Vagina (tissue), 2 donors: ENCODE measurements at regions not wholly inside any gene's neighbourhood (a gene's known extent, or its start where the extent isn't known, plus 50 kb on each side); places are given as distances from the start of the nearest gene placed in this dataset.

Source experiments
- CTCF ChIP-seq, 3 experiments: fragments of 450-650 bp in 2 of 3; fragments of 200-600 bp in 1 of 3; sonication (generic) in 1 of 3; IDR thresholded peaks; one replicate each; pipeline ENCODE4 v1.5.1; 2017 to 2019; ENCODE audit warnings: antibody characterized with exemption in 3 of 3, mild to moderate bottlenecking in 2 of 3, moderate library complexity in 2 of 3
- POLR2A ChIP-seq, 2 donors: fragments of 450-650 bp; IDR thresholded peaks; one replicate each; pipeline ENCODE4 v1.6.1; 2017; ENCODE audit warnings: antibody characterized with exemption in 2 of 2, mild to moderate bottlenecking in 2 of 2, moderate library complexity in 2 of 2

DNA sequence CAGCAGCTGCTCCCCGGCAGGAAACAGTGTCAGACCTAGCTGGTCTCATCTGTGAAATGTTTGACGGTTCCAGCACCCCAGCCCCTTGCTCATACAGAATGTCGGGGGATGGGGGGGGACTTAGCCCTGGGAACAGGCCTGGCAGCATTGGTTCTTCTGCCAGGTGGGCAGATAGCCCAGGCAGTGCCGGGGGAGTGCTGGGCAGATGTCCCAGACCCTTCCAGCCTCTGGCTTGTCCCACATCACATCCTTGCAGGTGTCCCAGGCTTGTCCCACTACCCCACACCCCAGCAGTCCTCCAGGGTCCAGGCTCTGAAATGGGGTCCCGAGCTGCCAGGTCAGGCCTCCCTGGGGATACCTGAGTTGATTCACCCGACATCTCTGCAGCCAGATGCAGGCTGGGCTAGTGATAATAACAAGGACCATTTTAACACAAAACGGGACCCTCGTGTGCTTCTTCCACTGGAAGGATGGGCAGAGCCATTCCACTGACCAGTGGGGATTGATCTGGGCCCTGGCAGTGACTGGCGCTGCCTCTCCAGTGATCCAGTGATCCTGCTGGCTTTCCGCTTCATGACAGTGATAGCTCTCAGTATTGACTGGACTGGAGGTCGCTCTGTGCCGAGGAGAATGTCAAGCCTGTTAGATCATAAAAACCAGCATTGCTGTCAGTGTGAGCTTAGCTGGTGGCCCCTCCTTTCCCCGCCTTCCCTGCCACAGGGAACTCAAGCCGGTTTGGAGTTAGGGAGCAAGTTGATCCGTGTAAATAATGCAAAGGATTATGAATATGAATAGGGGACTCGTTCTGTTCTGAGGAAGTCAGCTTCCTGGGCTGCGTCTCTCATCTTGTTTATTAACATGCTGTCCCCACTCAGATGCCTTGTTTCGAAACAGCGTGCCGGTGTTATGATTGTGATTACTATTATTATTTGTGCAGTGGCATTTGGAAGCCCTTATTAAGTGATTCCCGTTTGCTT lies 180.6 kb downstream of the AACS start:
- TF ChIP-seq CTCF (IDR thresholded peaks at IDR 0.05): no peak
- no peak for TF ChIP-seq POLR2A (IDR thresholded peaks at IDR 0.05)
